Head of caudate nucleus (tissue), 42 donors: ENCODE measurements at regions not wholly inside any gene's neighbourhood (a gene's known extent, or its start where the extent isn't known, plus 50 kb on each side); places are given as distances from the start of the nearest gene placed in this dataset.
"Not testable (repeated sequence)": the region's sequence is repeated elsewhere in the genome, so short reads cannot be mapped to it uniquely, and the experiment has no call there.

Experiments
- DNase-seq, 42 donors: peaks; one replicate each; pipeline versions ENCODE4 v3.0.0 to v3.0.0-alpha.2; 2020 to 2021; ENCODE audit warnings: mixed read lengths in 7 of 42
- intact Hi-C: fragments of 100-400 bp; cut with DNase I; formaldehyde crosslinking; loops from one replicate; pipeline ENCODE4 v1.15.0; 2022

GRCh38 chr2:5592916-5593315, 99.3 kb upstream of the SOX11 start:
- intact Hi-C loops, result no loop called here
- no peak for DNase-seq

- no peak for DNase-seq
- intact Hi-C loops, result no loop called here
Measured at GRCh38 chr2:5594249-5594695, 97.9 kb upstream of the SOX11 start.

- intact Hi-C loops, result no loop called here
- no peak for DNase-seq
Measured at GRCh38 chr2:5596868-5597267, 95.3 kb upstream of the SOX11 start.

GRCh38 chr2:5598156-5598555, 94.0 kb upstream of the SOX11 start:
- DNase-seq, result no peak
- intact Hi-C loops, result no loop called here

DNA sequence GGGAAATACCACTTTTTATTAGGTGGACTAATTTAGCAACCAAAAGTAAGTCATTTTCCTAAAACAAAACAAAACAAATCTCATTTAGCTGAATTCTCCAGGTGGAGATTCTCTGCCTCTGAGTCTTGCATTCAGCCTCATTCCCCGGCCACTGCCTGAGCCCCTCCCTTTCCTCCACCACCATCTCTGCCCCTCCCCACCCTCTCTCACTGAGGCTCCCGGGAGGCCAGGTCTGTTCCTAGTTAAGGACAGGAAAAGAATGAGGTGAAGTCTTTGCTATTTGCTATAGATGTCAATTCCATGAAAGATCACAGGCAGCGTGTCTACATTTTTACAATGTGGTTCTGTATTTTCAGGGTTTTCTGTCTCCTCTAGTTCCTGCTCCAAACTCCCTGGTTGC, 83.0 kb upstream of the SOX11 start:
- intact Hi-C loops, result no loop called here
- DNase-seq, result no peak

DNA sequence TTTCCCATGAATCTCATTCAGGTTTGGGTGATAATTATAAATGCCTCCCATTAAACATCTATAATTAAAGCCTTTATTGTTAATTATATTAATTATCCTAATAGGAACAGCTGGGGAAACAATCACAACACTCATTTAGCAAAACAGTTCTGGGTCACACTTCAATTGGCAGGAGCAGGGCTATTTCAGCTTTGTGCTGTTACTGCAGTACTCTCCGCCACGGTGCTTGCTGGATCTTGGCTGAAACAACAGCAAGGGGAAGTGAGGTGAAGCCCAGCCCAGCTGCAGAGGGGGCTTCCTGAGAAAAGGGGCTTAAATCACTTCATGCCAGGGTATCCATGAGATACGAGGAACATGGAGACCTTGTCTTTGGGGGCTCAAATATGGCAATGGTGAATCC, 79.5 kb upstream of the SOX11 start:
- intact Hi-C loops, result no loop called here
- no peak for DNase-seq

DNA sequence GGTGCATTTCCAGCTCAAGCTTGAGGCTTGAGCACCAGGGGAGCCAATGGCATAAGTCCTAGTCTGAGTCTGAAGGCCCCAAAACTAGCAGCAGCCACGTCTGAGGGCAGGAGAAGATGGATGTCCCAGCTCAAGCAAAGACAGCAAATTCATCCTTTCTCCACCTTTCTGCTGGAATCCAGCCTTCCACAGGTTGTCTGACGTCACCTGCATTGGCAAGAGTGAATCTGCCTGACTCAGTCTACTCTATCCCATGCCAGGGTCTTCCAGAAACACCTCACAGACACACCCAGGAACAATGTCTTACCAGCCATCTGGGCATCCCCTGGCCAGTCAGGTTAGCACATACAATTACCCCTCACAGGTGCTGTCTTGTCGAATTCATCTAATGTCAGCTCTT, 76.2 kb upstream of the SOX11 start:
- DNase-seq, result no peak
- intact Hi-C loops, result no loop called here

DNA sequence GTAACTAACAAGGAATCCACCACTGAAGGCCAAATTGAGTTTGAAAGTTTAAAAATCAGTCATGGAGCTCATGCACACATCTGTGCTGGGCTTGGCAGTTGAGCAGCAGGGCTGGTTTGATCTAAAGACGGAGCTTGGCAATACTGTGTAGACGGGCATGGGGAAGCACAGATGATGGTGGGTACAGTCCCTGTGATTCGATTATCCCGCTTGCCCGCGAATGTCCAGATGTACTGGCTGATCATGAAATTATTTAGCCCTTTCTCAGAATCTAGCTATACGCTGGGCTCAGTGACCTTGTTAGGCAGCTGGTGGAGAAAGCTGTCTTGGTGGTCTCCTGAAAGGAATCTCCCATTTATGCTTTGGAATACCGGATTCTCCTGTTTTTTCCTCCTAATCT, 74.8 kb upstream of the SOX11 start:
- intact Hi-C loops, result no loop called here
- no peak for DNase-seq

DNA sequence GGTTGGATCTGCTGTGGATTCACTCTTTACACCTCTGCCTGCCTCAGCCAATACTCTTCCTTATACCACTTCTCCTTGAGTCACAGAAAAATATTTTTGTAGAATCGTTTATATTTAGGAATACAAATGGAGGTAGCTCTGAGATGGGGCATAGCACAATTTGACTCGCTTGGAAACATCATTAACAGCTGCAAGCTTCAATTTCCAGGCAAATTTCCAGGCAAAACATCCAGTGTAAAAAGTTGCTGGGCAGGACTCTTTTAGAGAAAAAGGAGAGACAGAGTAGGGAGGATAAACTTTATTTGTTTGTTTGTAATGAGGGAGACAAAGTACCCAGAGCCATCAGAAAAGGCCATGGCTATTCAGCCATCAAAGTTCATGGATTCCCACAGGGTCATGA, 74.4 kb upstream of the SOX11 start:
- intact Hi-C loops, result no loop called here
- no peak for DNase-seq

- intact Hi-C loops, result no loop called here
- DNase-seq, result no peak
Measured at GRCh38 chr2:5618271-5618670, 73.9 kb upstream of the SOX11 start.

DNA sequence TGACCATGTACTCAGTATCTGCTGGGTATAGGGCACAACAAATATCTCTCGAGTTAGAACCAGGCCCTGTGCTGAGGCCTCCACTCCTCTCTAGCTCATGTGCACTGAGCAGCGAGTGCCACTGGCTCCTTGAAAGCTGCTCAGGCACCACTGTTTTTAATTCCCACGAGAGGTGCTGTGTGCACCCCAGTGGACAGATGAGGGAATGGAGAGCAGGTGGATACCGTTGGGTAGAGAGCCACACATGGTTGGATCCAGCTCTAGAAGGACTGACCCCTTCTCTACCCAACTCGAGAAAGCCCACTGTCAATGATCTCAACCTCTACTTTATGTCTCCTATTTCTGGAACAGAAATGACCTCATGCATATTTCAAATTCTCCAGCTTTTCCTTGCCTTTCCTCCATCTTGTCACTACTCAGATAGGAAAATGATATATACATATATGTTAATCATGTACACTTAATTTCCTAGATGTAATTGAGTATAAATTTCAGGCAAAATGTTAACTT, 66.6 kb upstream of the SOX11 start:
- intact Hi-C loops, DNase-seq: not testable (repeated sequence)

- intact Hi-C loops, DNase-seq: not testable (repeated sequence)
Measured at GRCh38 chr2:5628484-5628883, 63.7 kb upstream of the SOX11 start.

- intact Hi-C loops, result not testable (repeated sequence)
Measured at GRCh38 chr2:5629510-5629909, 62.7 kb upstream of the SOX11 start.

GRCh38 chr2:5637051-5637450, 55.1 kb upstream of the SOX11 start:
- intact Hi-C loops, DNase-seq: not testable (repeated sequence)

More at GRCh38 chr2:5629510-5629909, 62.7 kb upstream of the SOX11 start:
- DNase-seq, result not testable (repeated sequence)
